ENCODE measurements at regions not wholly inside any gene's neighbourhood (a gene's known extent, or its start where the extent isn't known, plus 50 kb on each side); places are given as distances from the start of the nearest gene placed in this dataset.

DNA sequence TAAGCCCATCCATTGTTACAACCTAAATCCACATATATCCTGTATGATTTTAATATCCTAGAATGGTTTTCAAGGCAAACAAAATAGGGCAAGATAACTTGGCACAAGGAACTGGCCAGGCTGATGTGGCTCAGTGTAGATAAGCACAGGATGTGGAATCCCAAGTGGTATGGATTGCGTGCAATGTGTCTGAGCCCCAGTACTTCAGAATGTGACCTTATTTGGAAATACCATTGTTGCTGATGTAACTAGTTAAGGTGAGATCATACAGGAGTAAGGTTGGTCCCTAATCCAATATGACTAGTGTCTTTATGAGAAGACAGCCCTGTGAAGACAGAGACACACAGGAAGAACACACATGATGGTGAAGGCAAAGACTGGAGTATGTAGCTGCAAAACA is 72.4 kb downstream of the IL21 start:
- TF ChIP-seq IRF2 (CRISPR knock-in tag; IDR thresholded peaks at IDR 0.05; ENCODE audit: borderline replicate concordance, low read depth) (no peak), ETV6 (CRISPR knock-in tag; IDR thresholded peaks at IDR 0.05) (no peak), NR2C2 (CRISPR knock-in tag; IDR thresholded peaks at IDR 0.05) (no peak), ZNF232 (CRISPR knock-in tag; IDR thresholded peaks at IDR 0.05) (no peak), AFF4 (CRISPR knock-in tag; IDR thresholded peaks at IDR 0.05; ENCODE audit: borderline replicate concordance) (no peak), TEAD1 (CRISPR knock-in tag; IDR thresholded peaks at IDR 0.05) (no peak), CBFB (CRISPR knock-in tag; IDR thresholded peaks at IDR 0.05; ENCODE audit: low read depth) (no peak), ZNF138 (CRISPR knock-in tag; conservative IDR thresholded peaks at IDR 0.05) (no peak), JUN (CRISPR knock-in tag; IDR thresholded peaks at IDR 0.05) (no peak), MYBL2 (CRISPR knock-in tag; IDR thresholded peaks at IDR 0.05) (no peak), OVOL2 (CRISPR knock-in tag; IDR thresholded peaks at IDR 0.05; ENCODE audit: borderline replicate concordance) (no peak)
- TF ChIP-seq, protein P1, sequence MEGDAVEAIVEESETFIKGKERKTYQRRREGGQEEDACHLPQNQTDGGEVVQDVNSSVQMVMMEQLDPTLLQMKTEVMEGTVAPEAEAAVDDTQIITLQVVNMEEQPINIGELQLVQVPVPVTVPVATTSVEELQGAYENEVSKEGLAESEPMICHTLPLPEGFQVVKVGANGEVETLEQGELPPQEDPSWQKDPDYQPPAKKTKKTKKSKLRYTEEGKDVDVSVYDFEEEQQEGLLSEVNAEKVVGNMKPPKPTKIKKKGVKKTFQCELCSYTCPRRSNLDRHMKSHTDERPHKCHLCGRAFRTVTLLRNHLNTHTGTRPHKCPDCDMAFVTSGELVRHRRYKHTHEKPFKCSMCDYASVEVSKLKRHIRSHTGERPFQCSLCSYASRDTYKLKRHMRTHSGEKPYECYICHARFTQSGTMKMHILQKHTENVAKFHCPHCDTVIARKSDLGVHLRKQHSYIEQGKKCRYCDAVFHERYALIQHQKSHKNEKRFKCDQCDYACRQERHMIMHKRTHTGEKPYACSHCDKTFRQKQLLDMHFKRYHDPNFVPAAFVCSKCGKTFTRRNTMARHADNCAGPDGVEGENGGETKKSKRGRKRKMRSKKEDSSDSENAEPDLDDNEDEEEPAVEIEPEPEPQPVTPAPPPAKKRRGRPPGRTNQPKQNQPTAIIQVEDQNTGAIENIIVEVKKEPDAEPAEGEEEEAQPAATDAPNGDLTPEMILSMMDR (IDR thresholded peaks at IDR 0.05) = no peak

All from WTC11 (cell line).